ENCODE measurements at regions not wholly inside any gene's neighbourhood (a gene's known extent, or its start where the extent isn't known, plus 50 kb on each side); places are given as distances from the start of the nearest gene placed in this dataset.

- TF ChIP-seq CTCF (IDR thresholded peaks at IDR 0.05) (no peak), POLR2A (IDR thresholded peaks at IDR 0.05) (no peak)
These were observed 399.6 kb upstream of the IRX1 start for GRCh38 chr5:3195994-3196393.
